ENCODE measurements at regions not wholly inside any gene's neighbourhood (a gene's known extent, or its start where the extent isn't known, plus 50 kb on each side); places are given as distances from the start of the nearest gene placed in this dataset.

DNA sequence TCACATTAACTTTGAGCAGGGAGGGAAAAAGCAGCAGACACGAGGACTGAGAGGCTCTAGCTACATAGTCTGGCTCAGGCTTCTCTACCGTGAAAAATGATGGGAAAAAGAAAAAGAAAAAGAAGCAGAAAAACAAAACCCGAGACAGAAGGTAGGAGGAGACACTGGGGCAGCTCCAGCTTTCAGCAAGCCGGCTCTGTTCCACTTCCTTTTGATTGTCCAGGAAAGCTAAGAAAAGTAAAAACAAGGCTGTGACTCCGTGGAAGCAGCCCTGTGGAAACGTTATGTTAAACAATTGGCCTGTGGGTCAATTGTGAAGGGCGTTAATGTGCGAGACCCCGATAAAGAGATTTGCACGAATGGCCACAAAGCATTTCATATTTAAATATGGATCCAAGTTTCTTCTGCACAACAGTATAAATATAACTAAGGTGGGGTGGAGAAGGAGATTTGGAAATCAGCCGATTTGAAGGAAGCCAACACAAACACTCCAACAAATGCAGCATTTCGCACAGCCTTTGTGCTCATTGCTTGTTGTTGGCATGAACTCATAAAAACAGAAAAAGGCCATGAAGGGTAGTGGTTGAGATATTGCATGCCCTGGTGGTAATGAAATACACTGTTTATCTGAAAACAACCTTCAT, 236.9 kb upstream of the JAG1 start:
- ChIA-PET POLR2A (ENCODE audit: partially characterized antibody) (no interaction called here), CTCF (ENCODE audit: partially characterized antibody) (interaction anchor here (1.2 kb wide), 1 partner anchor 24 kb away, joined by 4 read pairs; no protein-coding TSS in a partner anchor)
- Histone ChIP-seq H3K4me1 (replicated peaks in 1 of 4; ENCODE audit: control insufficient read depth in 3 of 4, insufficient read depth in 4 of 4, low read length in 3 of 4) (peaks cover 0 to 4% (median 0%) of the 10 kb centered on the region in 4 experiments; a peak in 1 of 7 replicates), H3K14ac (ENCODE audit: insufficient read length) (no peak overlapping the region), H3K23me2 (ENCODE audit: low read depth, low read length) (no peaks in the 10 kb centered on the region), H2BK5ac (ENCODE audit: low read depth, low read length) (no peak overlapping the region), H3K23ac (ENCODE audit: insufficient read length) (no peak overlapping the region), H3K4me3 (ENCODE audit: extremely low read depth in 1 of 4, insufficient read depth in 2 of 4, low read depth in 3 of 4, low read length in 4 of 4) (no peak overlapping the region), H3K79me2 (ENCODE audit: control insufficient read depth in 1 of 2, insufficient read depth in 2 of 2, low read length in 2 of 2) (no peaks in the 10 kb centered on the region), H2BK12ac (ENCODE audit: low read depth, low read length) (no peak overlapping the region), H3K4me2 (ENCODE audit: insufficient read depth in 1 of 2, low read depth in 2 of 2, low read length in 2 of 2) (no peak overlapping the region), H3K9ac (replicated peaks in 1 of 4; ENCODE audit: extremely low read depth in 1 of 4, low read depth in 3 of 4, low read length in 3 of 4) (no peak overlapping the region), H3K79me1 (ENCODE audit: low read depth, low read length) (no peaks in the 10 kb centered on the region), H2BK20ac (ENCODE audit: low read length) (no peak overlapping the region), H4K20me1 (replicated peaks in 1 of 2; ENCODE audit: control insufficient read depth in 1 of 2, insufficient read depth in 2 of 2, low read length in 2 of 2) (no peaks in the 10 kb centered on the region), H3K56ac (replicated peaks; ENCODE audit: insufficient read length, low read depth, low read length) (no peak overlapping the region), H2BK120ac (replicated peaks; ENCODE audit: low read depth, low read length) (no peak overlapping the region), H3K27me3 (replicated peaks in 1 of 4; ENCODE audit: control insufficient read depth in 3 of 4, extremely low read depth in 1 of 4, insufficient read depth in 3 of 4, low read length in 3 of 4) (no peaks in the 10 kb centered on the region), H3K18ac (ENCODE audit: extremely low read depth, low read length) (no peak overlapping the region), H4K5ac (ENCODE audit: insufficient read length, low read depth, low read length) (no peak overlapping the region), H2AFZ (ENCODE audit: low read length) (peak overlapping the region; percentile 9), H3K36me3 (ENCODE audit: control insufficient read depth in 2 of 4, insufficient read depth in 4 of 4, low read length in 3 of 4) (no peaks in the 10 kb centered on the region), H3K9me3 (ENCODE audit: insufficient read depth in 2 of 2, low read depth in 1 of 2, low read length in 1 of 2) (no peaks in the 10 kb centered on the region), H3K27ac (ENCODE audit: low read depth, low read length) (no peak overlapping the region), H4K91ac (replicated peaks; ENCODE audit: insufficient read length, low read length) (no peak overlapping the region), H3K4ac (replicated peaks; ENCODE audit: insufficient read length, low read depth, low read length) (peak overlapping the region; percentile 8), H2AK5ac (ENCODE audit: low read depth, low read length) (no peak overlapping the region), H2BK15ac (ENCODE audit: low read length) (no peak overlapping the region), H4K8ac (ENCODE audit: extremely low read depth, insufficient read depth, low read length) (no peak overlapping the region)
- FAIRE-seq: no peak
- TF ChIP-seq KDM1A (IDR thresholded peaks at IDR 0.05; ENCODE audit: borderline replicate concordance, low read length) (no peak), SIN3A (conservative IDR thresholded peaks at IDR 0.05 in 1 of 2, IDR thresholded peaks at IDR 0.05 in 1 of 2; ENCODE audit: low read depth in 1 of 2, low read length in 2 of 2) (no peak), POLR2A (IDR thresholded peaks at IDR 0.05; ENCODE audit: control extremely low read depth in 1 of 2, low read depth in 2 of 2, low read length in 2 of 2) (no peak), CTBP2 (IDR thresholded peaks at IDR 0.05; ENCODE audit: borderline replicate concordance, insufficient read depth, insufficient read length, low read length) (no peak), BRCA1 (IDR thresholded peaks at IDR 0.05; ENCODE audit: low read depth, low read length) (no peak), CHD1 (IDR thresholded peaks at IDR 0.05; ENCODE audit: low read depth, low read length) (no peak), SIRT6 (IDR thresholded peaks at IDR 0.05; ENCODE audit: low read length) (no peak)
- no peak for DNase-seq (ENCODE audit: low read depth in 1 of 2, low spot score in 2 of 2)
- WGBS, 2 experiments (ENCODE audit: extremely low coverage in 1 of 2, insufficient coverage in 1 of 2, insufficient read length in 1 of 2, insufficient replicate concordance in 2 of 2, low coverage in 1 of 2, low lambda C conversion rate in 2 of 2, missing lambda C conversion rate in 1 of 2): 87% methylated on average over 12 of the region's 12 CpGs; no CpG with 5 or more reads in 1 of the 2 experiments

All from H1 (cell line).